ENCODE measurements at regions not wholly inside any gene's neighbourhood (a gene's known extent, or its start where the extent isn't known, plus 50 kb on each side); places are given as distances from the start of the nearest gene placed in this dataset.

DNA sequence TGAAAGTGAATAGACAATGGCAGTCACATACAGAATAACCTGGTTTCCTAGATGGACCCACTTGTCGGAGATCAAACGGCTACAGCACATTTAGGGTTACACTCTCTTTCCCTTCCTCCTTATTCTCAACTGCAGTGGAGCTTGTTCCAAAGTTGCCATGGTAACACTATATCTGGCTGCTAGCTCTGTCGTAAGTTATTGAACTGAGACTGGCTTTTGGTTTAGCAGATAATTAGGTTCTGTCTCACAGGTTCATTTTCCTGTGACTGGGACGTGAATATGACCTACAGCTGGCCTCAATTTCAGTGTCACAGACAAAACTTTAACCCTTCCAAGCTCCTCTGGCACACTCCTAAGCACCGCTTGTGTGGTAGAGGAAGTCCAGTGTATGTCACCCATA, 875.8 kb downstream of the USP25 start:
- DNase-seq: no peak

DNA sequence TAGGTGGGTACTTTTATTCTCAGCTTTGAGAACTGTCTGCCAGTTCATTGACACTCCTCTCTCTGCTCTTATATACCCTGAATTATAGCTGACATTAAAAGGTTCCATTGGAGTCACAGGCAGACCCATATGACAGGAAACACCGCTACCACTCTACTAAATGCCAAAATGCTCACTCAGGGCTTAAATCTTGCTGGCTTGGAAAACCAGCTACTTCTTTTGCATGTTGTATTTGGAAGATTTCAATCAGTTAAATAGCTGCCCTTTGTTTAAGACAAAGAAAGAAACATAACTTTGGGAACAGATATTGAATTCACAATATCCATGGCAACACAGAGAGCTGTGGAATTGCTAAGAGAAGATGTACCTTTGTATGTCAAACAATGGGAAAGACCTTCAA, 876.5 kb downstream of the USP25 start:
- no peak for DNase-seq

DNA sequence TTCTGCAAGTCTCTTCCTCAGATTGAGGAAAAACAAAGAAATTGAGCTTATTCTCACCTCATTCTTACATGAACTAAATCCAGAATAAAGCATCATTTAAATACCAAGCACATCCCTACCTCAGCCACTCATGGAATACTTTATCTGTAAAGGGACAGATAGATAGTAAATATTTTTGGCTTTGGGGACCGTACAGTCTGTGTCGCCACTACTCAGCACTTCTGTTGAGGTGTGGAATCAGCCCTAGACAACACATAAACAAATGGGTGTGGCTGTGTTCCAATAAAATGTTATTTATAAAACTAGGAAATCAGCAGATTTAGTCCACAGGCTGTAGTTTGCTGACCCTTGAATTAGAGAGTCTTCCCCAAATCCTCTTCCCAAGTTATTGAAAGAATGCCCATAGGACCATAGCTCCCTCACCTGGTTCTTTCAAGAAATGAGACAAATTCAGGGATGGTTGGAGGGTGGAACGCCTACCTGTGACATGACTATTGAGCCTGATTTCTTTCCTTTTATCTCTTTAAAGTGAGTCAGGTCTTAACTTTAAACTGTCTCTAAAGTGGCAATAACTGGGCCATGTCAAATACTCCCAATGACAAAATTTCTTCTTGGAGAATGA, 878.5 kb downstream of the USP25 start:
- DNase-seq: no peak

DNA sequence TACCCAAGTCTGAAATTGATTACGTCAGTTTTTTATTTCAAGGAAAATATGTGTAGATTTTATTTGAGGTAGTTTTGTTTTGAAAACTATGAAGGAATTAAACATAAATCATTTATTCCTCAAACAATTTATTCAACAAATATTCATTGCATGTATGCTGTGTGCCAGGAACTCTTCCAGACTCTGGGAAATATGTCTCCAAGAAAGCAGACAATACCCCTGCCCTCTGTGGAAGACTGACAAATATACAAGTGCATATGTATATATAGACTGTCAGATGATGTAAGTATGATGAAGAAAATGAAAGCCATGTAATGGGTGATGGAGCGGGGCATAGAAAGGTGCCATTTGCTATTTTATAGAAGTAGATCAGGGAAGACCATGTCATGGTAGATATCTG, 889.5 kb downstream of the USP25 start:
- DNase-seq: no peak

DNA sequence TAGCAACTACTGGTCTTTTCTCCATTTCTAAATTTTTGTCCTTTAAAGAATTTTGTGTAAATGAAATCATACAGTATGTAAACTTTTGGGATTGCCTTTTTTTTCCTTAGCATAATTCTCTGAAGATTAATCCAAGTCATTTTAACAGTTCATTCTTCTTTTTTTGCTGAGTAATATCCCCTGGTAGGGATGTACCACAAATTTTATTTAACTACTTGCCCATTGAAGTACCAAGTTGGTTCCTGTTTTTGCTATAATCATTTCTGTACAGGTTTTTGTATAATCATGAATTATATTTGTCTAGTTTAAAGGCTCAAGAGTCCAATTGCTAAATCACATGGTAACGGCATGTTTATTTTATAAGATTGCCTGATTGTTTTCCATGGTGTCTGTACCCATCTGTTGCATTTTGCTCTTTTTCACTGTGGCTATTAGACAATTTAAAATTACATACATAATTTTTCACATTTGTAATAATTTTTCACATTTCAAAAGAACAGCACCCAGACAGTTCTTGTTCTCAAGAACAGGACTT, 891.1 kb downstream of the USP25 start:
- no peak for DNase-seq

DNA sequence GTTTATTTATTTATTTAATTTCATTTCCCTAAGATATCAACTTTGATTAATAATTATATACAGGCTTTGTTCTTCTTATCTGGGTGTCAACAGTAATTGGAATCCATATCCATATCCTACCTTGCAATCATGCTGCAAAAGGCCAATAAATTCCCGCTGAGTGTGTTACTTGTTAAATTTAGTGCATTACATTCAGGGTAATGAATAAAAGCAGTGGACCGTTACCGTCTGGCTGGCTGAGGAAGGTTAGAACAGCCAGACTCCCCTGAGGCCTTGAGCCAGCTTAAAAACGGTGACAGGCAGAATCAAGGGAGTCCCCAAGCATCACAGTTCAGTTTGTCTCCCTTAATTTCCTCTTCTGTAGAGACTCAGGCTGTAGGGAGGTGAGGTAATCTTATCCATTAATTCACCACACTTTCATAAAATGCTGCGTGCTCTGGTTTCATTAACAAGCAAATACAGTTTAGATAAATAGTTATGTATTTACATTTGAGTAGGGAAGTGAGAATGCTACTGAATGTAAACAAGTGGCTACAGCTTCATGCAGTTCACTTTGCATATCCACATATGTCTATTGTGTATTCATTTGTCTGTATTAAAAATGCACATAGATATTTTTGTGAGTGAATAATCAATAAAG, 888.2 kb upstream of the CXADR start:
- no peak for DNase-seq

DNA sequence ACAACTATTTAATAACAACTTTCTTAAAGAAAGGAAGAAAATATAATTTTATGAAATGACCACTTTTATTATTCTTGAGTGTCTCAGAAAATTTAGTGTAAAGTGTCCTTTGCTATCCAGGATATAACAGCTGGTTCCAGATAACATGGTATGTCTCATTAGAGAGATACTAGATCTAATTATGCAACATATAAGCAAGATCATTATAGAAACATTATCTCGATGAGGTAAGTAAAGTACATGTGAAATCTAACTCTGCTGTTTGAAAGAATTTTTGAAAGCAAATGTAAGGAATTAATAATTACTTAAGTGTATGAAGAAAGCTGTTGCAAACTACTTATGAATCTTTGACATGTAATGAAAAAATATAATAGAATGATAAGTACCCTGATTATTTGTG, 887.4 kb upstream of the CXADR start:
- no peak for DNase-seq

DNA sequence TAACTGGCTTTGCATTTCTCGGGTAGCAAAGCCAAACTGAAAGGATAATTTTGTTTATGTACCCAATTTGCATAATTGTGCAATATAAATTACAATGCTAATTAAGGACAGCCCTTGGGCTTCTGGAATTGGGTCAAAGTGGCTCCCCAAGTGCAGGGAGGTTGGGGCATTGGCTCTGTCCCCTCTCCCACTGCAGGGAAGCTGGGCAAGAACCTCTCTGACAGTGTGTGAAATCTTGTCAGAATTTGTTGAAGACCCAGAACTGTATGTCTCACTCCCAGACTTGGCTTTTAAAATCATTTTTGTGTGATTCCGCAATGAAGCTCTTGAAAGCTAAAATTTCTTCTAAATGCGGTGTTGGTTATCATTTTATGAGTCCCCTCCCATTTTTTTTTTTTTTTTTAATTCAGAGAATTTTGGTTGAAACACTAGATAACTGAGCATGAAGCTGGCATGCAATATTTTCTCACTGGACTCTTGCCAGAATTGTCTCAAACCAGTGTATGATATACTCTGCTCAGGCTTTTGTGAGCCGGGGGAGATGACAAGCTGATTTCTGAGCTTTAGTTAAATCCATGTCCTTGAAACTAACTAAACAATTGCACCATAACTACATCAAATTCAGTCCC, 878.9 kb upstream of the CXADR start:
- no peak for DNase-seq

DNA sequence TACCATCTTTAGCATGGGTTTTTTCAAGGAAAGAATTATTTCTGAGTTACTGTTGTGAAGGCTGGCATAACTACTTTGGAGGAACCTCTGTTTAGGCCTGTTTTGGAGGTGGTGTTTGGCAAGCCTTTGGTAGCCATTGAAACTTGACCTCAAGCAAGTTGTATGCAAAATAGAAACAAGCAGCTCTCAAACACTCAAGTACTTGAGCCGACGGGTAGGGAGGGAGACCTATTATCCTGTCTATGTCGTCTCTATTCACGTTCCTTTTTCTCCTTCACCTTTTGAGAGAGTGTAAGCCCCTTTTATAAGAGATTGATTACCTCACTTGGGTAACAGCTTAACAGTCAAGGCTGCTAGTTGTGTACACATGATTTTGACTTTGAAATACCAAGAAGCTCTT, 878.3 kb upstream of the CXADR start:
- no peak for DNase-seq

DNA sequence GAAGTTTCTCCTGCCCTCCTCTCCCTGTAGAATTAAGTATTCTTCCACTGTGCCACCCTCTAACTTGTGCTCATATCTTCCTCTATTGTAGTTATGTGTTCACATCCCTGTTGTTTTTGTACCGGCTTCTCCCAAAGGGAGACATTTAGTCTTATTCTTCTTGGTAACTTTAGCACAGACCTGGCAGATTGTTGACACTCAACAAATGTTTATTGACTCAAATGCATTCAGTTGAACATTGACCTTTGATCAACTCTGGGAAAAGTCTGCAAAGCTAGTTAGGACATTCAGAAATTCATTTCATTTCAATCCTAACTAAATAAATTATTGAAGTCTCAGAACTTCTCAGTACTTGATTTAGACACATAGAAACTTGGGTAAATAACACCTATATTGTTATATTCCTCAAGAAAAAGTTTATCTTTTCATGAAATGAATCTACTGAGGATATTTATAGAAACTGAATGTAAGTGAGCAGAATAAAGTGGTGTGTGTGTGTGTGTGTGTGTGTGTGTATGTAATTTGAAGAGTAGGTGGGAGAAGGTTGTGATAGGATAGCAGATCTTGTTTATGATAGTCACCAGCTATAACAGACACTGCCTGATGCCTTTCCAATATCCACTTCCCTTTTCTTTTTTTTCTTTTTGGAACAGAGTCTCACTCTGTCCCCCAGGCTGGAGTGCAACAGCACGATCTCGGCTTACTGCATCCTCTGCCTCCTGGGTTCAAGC, 872.4 kb upstream of the CXADR start:
- no peak for DNase-seq

DNA sequence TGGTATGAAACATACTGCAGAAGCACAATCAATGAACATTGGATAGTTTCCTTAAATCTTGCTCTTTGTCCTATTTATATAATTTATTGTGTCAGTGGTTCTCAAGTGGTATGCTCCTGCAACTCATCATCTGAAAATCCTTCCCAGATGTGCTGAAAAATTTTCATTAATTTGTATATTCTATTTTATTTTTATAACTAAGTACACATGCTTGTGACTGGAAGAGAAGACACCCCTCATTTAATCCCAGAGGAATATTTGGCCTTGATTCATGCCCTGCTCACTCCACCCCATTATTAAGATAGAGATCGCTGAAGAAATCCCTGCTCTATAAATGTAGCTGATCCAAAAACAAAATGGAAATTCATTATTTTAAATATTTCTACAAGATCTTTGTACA, 870.5 kb upstream of the CXADR start:
- DNase-seq: no peak

DNA sequence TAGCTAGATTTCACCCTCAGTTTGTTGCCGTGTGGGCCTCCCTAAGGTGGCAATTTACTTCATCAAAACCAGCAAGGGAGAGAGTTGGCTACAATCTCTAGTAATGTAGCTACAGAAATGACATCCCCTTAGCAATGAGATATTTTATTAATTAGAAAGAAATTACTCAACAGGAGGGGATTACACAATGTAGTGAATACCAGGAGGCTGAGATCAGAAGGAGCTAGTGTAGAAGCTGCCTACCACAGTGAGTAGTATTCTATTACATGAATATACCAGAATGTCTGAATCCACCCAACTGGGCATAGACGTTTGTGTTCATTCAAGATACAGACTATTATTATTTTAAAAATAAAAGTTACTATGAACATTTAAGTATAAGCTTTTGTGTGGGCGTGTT, 868.2 kb upstream of the CXADR start:
- DNase-seq: no peak

DNA sequence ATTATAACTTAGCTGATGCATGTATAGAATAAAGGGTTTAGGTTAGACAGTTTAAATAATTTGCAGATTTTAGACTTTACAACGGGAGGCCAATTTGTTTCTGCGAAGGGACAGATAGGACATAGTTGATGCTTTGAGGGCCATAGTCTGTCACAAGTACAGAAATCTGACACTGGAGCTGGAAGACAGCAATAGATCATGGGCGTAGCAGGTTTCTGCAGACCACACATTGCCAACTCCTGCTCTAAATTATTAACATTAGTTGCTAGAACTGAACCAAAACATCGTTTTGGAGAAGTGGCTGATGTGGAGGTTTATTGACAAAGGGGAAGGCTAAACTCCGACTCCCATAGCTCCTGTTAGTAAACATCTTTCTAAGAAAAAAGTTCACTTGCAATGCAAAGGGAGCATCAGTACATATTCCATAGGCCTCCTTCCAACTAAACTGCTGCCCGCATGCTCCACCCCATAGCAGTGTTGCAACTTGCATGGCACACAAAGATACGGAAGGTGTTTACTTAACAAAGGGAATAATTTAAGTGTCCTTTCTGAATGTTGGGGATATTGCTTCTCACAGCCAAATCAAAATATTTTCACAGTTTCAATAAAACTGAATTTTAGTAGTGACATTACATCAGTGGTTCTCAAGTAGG, 862.0 kb upstream of the CXADR start:
- DNase-seq: no peak

DNA sequence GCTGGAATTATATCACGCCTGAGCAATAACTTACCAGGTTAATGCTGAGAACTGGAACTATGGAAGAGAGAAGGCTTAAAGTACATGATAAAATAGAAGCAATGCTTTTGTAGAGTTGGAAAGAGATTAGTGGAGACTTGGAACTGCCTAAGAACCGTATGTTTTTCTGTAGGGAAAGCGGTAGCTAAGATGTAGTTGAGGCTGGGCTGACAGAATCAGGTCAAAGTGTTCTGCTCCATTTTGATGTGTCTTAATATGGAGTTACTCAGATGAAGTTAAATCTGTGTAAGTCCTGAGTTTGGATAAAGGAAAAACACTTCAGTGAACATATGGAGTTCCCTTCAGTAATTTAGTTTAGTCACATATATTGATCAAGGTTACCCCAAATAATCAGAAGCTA, 860.9 kb upstream of the CXADR start:
- DNase-seq: no peak

DNA sequence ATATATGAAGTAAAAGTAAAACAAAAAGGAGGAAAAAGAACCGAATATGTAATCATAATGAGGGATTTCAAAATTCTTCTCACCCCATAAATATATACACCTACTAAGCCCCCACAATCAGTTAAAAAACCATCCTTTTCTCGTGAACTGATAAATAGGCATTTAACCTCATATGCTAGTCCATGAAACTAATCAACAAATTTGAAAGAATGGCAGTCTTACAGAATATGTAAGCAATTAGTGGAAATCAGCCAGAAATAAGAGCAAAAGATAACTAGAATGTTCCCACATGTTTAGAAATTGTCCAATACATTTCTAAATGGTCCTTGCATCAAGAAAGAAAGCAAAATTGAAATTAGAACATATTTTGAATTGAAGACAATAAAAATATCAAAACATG, 849.4 kb upstream of the CXADR start:
- DNase-seq: no peak

DNA sequence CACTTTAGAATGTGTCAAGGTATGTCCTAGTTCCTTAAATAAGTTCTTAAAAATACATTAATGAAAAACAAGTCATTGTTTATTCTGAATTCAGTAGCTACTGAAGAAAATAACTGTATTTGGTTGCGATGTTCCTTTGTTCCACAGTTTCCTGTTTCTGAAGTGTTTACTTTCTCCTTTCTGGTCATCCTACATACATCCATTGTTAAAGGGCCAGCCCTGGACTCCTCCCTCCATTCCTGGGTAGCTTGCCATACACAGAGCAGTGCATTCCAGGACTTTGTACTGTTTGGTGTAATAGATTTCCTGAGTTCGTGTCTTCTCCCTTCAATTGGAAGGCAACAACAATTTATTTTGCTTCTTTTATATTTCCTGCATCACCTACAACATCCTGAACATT, 845.4 kb upstream of the CXADR start:
- no peak for DNase-seq

DNA sequence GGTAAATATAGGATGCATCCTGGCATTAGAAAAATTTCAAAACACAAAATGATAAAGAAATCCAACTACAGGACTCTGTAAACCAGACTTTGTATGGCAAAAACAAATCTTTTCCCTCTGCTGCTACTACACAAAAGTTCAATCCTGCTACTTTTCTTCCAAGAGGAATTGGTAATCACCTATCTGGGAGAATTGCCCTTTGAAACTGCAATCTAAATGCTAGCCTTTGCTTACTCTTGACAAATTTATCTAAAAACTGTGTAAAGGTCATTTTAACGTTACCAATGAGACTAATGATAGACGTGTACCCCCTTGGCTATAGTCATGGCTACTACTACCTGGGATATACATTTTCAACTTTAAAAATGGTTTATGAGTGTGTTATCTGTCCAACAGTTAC, 837.9 kb upstream of the CXADR start:
- DNase-seq: no peak

DNA sequence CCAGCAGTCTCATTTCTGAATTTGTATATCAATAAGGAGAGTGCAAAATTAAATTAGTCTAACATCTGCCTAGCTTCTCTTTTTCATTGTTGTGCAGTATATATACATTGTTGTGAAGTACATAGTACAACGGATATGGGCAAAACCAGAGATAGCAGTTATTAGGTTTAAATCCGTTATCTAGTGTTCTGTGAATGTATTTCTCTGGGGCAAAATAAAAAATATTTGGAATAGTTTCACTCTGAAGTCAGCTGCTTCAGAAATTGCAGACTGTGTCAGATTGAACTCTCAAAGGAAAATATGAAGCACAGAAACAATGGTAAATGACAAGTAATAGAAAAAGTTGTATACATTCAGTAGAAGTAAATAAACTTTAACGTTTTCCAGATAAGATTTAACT, 836.5 kb upstream of the CXADR start:
- no peak for DNase-seq

DNA sequence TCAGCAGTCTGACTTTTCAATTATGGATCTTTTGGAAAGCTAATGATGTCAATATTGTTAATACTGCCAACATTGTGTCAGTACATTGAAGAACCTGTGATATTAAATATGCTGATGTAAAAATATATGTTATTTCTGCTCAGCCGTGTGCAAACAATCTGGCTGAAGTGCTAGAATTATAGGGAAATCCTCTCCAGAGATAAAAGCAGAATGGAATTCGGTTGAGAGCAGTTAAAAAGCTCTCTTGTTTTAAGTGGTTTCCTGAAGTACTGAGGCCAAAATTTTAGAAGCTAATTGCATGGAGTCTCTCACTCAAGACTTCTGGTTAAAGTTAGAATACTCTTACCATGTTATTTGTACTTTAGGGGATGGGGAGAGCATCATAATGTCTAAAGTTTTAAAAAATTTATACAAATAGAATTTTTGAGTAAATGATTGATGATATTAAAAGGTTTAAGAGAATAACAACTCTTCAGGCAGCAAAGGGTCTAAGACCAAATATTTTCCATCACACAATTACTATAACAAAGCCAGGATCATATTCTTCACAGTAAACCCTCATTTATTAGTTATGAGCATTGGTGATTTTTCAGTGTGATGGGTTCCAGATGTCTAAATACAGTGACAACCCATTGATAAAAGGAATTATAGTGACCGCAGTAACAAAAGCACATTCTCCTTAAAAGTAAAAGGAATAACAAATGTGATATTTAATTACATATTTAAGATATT, 834.2 kb upstream of the CXADR start:
- DNase-seq: no peak

DNA sequence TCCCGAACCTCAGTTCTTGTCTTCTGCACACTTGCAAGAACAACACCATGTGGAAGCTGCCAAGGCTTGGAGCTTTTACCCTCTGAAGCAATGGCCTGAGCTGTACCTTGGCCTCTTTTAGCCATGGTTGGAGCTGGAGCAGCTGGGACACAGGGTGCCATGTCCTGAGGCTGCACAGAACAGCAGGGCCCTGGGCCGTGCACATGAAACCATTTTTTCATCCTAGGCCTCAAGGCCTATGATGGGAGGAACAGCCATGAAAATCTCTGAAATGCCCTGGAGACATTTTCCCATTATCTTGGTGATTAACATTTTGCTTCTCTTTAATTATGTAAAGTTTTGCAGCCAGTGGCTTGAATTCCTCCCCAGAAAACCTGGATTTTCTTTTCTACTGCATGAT, 817.8 kb upstream of the CXADR start:
- DNase-seq: no peak

DNA sequence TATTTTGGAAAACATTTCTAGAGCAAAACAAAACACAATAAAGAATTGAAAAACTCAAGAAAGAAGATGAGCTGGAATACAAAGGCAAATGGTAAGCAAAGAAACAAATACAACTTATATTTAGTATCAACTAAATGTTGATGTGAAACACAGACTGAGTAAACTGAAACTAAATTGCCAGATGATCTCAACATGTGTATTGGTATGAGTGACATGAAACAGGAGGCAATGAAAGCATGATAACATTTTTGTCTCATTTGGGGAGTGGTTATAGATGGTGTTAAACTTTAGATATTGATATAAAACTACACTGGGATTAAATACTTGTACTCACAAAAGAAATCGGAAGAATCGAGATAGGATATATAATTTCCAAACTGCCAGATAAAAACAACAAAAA, 805.6 kb upstream of the CXADR start:
- DNase-seq: no peak

DNA sequence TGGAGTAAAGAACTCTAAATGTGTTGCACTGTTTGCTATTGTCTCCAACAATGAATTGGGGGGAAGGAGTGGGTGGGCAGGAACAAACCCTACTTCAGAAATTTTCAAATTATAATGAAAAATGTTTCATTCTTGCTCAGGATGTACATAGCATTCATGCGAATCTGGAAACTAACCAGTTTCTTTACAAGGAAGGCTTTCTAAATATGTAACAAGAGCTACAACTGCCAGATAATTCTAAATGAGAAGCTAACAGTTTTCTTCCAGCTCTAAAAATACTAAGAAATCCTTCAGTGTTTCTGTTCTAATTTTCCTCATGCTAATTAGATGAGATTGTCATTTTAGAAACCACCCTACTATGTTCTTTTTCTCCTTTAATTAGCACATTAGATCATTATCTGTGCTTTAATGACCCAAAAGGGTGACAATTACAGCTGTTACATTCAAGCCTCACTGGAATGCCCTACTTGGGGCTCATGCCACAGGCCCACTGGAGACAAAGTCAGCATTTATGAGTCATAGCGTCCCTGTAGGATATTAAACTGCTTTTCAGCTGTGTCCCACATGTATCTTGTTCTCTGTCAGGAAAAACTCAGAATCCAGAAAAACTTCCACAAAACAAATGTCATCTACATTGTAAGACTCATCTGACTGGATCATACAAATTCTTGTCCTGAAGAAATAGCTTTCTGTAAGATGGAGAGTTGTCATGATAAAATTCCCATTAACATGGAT, 804.6 kb upstream of the CXADR start:
- DNase-seq: no peak
